ENCODE measurements at regions not wholly inside any gene's neighbourhood (a gene's known extent, or its start where the extent isn't known, plus 50 kb on each side); places are given as distances from the start of the nearest gene placed in this dataset.

DNA sequence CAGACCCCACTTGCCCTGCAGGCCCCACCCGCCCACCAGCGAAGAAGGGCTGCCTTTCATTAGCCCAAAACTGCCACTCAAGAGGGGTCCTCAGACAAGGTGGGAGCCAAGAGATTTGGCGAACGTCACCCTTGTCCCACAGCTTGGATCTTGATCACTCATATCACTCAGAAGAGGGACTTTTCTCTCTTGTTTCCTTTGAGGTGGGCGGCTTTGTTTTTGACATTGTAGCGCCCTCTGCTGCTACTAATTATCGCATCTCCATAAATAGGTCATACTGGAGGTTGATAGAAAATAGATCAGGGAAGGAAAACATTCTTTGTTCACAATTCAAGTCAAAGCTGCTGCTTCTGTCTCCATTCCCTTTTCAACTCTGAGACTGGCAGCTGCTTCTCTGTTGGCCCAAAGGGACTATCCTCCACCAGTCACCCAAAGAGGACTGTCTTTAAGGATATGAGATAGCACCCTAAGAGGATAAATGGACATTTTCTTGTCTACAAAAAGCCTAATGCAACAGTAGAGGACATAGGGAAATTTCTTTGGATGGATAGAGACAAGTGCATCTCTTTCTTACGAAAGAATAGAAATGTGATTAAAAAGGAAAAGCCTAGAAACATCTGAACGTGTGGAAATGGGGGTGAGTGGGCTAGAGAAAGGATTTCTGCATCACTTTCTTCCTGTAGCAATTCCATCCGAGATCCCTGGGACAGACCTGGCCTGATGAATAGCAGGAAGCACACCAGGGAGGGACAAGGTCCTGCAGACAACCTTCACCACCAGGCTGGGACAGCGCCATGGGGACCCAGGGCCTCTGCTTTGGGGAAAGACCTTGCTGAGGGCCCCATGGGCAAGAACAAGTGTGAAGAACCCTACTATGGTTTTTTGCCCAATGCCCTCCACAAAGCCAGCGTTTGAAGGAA, 115.8 kb downstream of the DAD1 start:
- Histone ChIP-seq H3K9ac (ENCODE audit: low read length) (no peak overlapping the region), H3K27ac (ENCODE audit: low read length in 2 of 2) (no peak overlapping the region), H3K9me3 (ENCODE audit: control extremely low read depth in 1 of 3, control insufficient read depth in 2 of 3, insufficient read depth in 1 of 3, low read length in 2 of 3) (no peaks in the 10 kb centered on the region), H3K36me3 (replicated peaks in 1 of 2; ENCODE audit: control extremely low read depth in 1 of 2, control insufficient read depth in 1 of 2, extremely low read depth in 1 of 2, insufficient read depth in 2 of 2, low read length in 1 of 2) (no peaks in the 10 kb centered on the region), H3K4me3 (ENCODE audit: control extremely low read depth in 1 of 5, extremely low read depth in 1 of 5, insufficient read depth in 1 of 5, low read depth in 2 of 5, low read length in 4 of 5) (no peak overlapping the region), H3K4me2 (replicated peaks; ENCODE audit: low read depth, low read length, poor library complexity, severe bottlenecking) (peak overlapping the region; percentile 46), H3K27me3 (replicated peaks in 1 of 4; ENCODE audit: control extremely low read depth in 1 of 4, control insufficient read depth in 3 of 4, insufficient read depth in 4 of 4, low read length in 3 of 4) (no peaks in the 10 kb centered on the region), H2AFZ (ENCODE audit: insufficient read depth, low read depth, low read length, poor library complexity, severe bottlenecking) (peak overlapping the region; percentile 52), H3K79me2 (ENCODE audit: control insufficient read depth, insufficient read depth, low read length) (no peaks in the 10 kb centered on the region), H4K20me1 (ENCODE audit: control insufficient read depth, insufficient read depth, low read length, poor library complexity, severe bottlenecking) (no peaks in the 10 kb centered on the region), H3K4me1 (ENCODE audit: control insufficient read depth in 2 of 2, insufficient read depth in 2 of 2, low read length in 2 of 2) (peaks cover 60 to 74% of the 10 kb centered on the region in 2 donors)
- Mint-ChIP-seq H3K4me1 (peaks cover 89% of the 10 kb centered on the region), H3K9me3 (ENCODE audit: insufficient read depth) (no peaks in the 10 kb centered on the region), H3K4me3 (no peak overlapping the region), H3K27me3 (no peaks in the 10 kb centered on the region), H3K27ac (peak overlapping the region; percentile 75)
- DNase-seq (peak; percentile 82), ATAC-seq (ENCODE audit: low read depth) (peak; percentile 56)
- WGBS (ENCODE audit: insufficient coverage): 76% methylated on average over 6 of the region's 12 CpGs
- POLR2A ChIA-PET: interaction anchor here (0.6 to 1.6 kb wide), 3 partner anchors 83 to 84 kb away, joined by 3 to 8 read pairs (median 3); no protein-coding TSS in a partner anchor
- TF ChIP-seq EZH2 (IDR thresholded peaks at IDR 0.05; ENCODE audit: borderline replicate concordance, insufficient read depth, low read depth, low read length, poor library complexity, severe bottlenecking): no peak
- TF ChIP-seq, protein P1, sequence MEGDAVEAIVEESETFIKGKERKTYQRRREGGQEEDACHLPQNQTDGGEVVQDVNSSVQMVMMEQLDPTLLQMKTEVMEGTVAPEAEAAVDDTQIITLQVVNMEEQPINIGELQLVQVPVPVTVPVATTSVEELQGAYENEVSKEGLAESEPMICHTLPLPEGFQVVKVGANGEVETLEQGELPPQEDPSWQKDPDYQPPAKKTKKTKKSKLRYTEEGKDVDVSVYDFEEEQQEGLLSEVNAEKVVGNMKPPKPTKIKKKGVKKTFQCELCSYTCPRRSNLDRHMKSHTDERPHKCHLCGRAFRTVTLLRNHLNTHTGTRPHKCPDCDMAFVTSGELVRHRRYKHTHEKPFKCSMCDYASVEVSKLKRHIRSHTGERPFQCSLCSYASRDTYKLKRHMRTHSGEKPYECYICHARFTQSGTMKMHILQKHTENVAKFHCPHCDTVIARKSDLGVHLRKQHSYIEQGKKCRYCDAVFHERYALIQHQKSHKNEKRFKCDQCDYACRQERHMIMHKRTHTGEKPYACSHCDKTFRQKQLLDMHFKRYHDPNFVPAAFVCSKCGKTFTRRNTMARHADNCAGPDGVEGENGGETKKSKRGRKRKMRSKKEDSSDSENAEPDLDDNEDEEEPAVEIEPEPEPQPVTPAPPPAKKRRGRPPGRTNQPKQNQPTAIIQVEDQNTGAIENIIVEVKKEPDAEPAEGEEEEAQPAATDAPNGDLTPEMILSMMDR (IDR thresholded peaks at IDR 0.05): peak; percentile 77
- CTCF ChIA-PET: interaction anchor here (0.5 to 14.6 kb wide), 42 partner anchors 8 to 585 kb away, joined by 3 to 177 read pairs (median 4); no protein-coding TSS in a partner anchor
- intact Hi-C loops (cut with micrococcal nuclease): loop anchor here (1.0 kb wide), 5 partner anchors 81 to 154 kb away; no protein-coding TSS in a partner anchor

DNA sequence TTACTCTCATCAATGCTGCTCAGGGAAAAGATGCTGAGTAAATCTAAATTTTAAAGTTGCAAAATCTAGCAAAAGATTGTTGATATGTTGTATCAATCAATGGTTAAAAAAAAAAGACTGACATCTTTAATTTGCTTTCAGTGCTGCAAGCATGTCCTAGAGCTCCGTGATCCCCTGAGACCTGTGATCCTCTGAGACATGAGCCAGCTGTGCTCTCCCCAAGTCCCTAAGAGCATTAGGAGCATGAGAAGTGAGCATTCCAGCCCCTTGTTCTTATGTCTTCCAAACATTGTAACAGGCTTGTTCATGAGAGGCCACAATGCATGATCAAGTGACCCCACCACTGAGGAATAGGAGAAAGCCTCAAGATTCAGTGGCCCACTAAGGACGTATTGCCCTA, 116.6 kb downstream of the DAD1 start:
- no peaks in the 10 kb centered on the region for H3K27me3 ChIP-seq (replicated peaks in 1 of 4; ENCODE audit: control extremely low read depth in 1 of 4, control insufficient read depth in 3 of 4, insufficient read depth in 4 of 4, low read length in 3 of 4)
- WGBS (ENCODE audit: insufficient coverage): 56% methylated on average over 2 of the region's 2 CpGs
- Mint-ChIP-seq H3K27ac (peak overlapping the region; percentile 75), H3K4me3 (no peak overlapping the region), H3K27me3 (no peaks in the 10 kb centered on the region), H3K9me3 (ENCODE audit: insufficient read depth) (no peaks in the 10 kb centered on the region), H3K4me1 (peaks cover 82% of the 10 kb centered on the region)
- DNase-seq (no peak), ATAC-seq (ENCODE audit: low read depth) (no peak)
- peaks cover 55 to 67% of the 10 kb centered on the region in 2 donors for H3K4me1 ChIP-seq (ENCODE audit: control insufficient read depth in 2 of 2, insufficient read depth in 2 of 2, low read length in 2 of 2)
- ChIA-PET POLR2A (interaction anchor here (0.6 to 1.6 kb wide), 3 partner anchors 82 to 85 kb away, joined by 3 to 8 read pairs (median 3); no protein-coding TSS in a partner anchor), CTCF (interaction anchor here (0.5 to 14.6 kb wide), 38 partner anchors 8 to 586 kb away, joined by 3 to 177 read pairs (median 4); no protein-coding TSS in a partner anchor)
- TF ChIP-seq, protein P1 (IDR thresholded peaks at IDR 0.05): no peak
- no peak for TF ChIP-seq EZH2 (IDR thresholded peaks at IDR 0.05; ENCODE audit: borderline replicate concordance, insufficient read depth, low read depth, low read length, poor library complexity, severe bottlenecking)
- no peaks in the 10 kb centered on the region for H3K79me2 ChIP-seq (ENCODE audit: control insufficient read depth, insufficient read depth, low read length)
- no peaks in the 10 kb centered on the region for H3K36me3 ChIP-seq (replicated peaks in 1 of 2; ENCODE audit: control extremely low read depth in 1 of 2, control insufficient read depth in 1 of 2, extremely low read depth in 1 of 2, insufficient read depth in 2 of 2, low read length in 1 of 2)
- H4K20me1 ChIP-seq (ENCODE audit: control insufficient read depth, insufficient read depth, low read length, poor library complexity, severe bottlenecking): no peaks in the 10 kb centered on the region
- H3K4me3 ChIP-seq (ENCODE audit: control extremely low read depth in 1 of 5, extremely low read depth in 1 of 5, insufficient read depth in 1 of 5, low read depth in 2 of 5, low read length in 4 of 5): no peak overlapping the region
- peak overlapping the region; percentile 52 for H2AFZ ChIP-seq (ENCODE audit: insufficient read depth, low read depth, low read length, poor library complexity, severe bottlenecking)
- H3K9me3 ChIP-seq (ENCODE audit: control extremely low read depth in 1 of 3, control insufficient read depth in 2 of 3, insufficient read depth in 1 of 3, low read length in 2 of 3): no peaks in the 10 kb centered on the region
- no peak overlapping the region for H3K27ac ChIP-seq (ENCODE audit: low read length in 2 of 2)
- peak overlapping the region; percentile 46 for H3K4me2 ChIP-seq (replicated peaks; ENCODE audit: low read depth, low read length, poor library complexity, severe bottlenecking)
- H3K9ac ChIP-seq (ENCODE audit: low read length): no peak overlapping the region
- intact Hi-C loops (cut with micrococcal nuclease): no loop called here
